ENCODE measurements at regions not wholly inside any gene's neighbourhood (a gene's known extent, or its start where the extent isn't known, plus 50 kb on each side); places are given as distances from the start of the nearest gene placed in this dataset.

DNA sequence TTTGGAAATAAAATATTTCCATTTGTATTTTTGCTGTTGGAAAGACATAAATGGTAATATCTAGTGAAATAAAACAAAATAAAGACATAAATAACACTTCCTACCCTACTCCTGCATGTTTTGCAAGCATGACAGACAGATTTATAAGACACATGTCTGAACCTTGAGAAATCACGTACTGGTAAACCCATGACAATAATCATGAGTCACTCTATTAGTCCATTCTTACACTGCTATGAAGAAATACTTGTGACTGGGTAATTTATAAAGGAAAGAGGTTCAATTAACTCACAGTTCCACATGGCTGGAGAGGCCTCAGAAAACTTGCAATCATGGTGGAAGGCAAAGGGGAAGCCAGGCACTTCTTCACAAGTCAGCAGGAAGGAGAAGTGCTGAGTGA lies 942.2 kb downstream of the REEP3 start:
- in situ Hi-C loops (cut with MboI; ENCODE audit: low sequenced_read_pairs) = no loop called here

DNA sequence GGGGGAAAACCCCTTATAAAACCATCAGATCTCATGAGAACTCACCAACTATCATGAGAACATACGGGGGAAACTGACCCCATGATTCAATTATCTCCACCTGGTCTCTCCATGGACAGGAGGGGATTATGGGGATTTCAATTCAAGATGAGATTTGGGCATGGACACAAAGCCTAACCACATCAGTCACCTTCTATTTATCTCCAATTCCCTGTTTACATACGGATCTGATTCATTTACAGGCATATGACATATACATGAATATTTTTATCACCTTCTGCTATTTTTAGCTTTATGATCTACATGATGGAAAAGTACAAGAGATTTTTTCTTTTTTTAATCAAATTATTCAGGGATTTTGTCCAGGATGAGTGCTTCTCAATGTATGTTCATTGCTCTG lies 944.5 kb downstream of the REEP3 start:
- in situ Hi-C loops (cut with MboI; ENCODE audit: low sequenced_read_pairs) = no loop called here

DNA sequence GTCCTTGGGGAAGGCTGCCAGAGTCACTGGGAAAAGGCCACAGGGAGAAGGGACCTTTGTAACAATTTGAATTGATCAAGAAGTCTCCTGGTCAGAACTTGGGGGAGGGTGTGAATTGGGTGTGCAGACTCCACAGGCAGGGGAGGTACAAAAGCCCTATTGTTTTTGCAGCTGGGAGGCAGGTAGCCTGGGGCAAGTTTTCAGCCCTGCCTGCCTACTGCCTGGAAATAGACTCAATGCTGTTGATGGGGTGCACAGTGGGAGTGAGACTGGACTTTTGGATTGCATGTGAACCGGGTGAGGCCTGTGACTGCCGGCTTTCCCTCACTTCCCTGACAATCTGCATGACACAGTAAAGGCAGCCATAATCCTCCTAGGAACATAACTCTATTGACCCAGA lies 947.0 kb downstream of the REEP3 start:
- in situ Hi-C loops (cut with MboI; ENCODE audit: low sequenced_read_pairs) = no loop called here

DNA sequence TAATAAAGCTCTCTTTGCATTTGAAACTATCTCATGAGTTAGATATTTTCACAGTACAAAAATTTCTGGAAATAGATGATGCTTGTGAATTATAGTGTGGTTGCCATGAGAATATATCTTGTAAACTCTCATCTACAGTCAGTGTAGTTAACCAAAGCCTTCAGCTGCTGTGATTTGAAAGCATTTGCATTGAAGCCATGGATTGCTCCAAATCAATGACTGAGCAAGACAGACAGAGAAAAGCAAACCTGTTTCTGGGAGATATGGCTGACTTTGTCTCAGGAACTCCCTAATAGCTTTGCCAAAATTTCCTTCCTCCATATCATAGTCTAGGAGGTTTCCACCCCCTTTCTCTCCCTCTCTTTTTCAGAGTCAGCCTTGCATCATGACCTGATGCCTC lies 955.3 kb downstream of the REEP3 start:
- in situ Hi-C loops (cut with MboI; ENCODE audit: low sequenced_read_pairs) = no loop called here

DNA sequence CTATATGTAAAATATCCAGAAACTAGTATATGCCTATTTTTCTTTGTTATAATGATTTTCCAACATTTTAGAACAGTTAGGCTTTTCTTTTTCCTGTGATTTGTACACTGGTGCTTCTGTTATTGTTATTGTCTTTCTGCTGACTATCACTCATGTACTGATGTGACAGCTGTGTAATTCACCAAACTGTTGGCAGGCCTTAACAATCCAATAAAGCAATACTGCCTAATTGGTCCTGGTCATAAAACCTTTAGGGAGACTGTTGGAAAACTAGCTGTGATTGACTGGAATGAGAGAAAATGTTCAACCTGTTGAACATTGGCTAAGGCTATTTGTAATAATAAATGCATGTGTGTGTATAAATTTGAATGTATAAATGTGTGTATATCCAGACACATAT lies 956.6 kb downstream of the REEP3 start:
- in situ Hi-C loops (cut with MboI; ENCODE audit: low sequenced_read_pairs) = no loop called here

DNA sequence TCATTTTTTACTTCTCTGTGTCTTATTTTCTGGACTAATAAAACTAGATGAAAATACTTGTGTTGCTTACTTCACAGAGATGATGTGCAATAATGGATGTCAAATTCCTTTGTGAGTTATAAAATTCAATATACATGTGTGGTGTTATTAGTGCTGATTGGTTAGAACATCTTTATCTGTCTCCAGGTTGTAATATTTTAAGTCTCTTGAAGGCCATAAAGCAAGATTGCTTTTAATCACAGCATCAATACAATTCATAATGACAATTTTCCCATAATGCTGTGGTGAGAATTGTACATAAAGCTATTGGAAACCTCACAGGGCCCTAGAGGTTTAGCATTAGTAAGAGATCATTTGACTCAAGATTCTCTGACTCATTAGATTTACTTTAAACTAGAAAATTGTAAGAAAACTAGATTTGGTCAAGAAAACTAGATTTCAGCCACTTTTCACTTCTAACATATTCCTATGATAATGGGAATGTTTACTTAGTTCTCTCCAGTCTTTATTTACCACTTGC lies 963.7 kb downstream of the REEP3 start:
- in situ Hi-C loops (cut with MboI; ENCODE audit: low sequenced_read_pairs) = no loop called here

DNA sequence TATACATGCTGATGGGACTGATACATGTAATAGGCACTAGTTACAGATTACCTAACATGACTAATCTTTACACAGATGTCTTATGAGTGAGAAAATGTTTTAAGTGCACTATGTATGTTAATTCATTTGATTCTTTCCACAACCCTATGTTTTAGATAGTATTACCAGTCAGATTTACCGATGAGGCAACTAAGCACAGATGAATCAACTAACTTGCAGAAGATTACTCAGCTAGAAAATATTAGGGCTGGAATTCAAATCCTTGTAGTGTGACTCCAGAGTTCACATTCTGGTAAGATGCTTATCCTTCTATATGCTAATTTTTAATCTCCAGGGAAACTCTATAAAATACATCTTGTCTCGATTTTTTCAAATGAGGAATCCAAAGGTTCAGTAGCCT lies 964.9 kb downstream of the REEP3 start:
- in situ Hi-C loops (cut with MboI; ENCODE audit: low sequenced_read_pairs) = no loop called here

DNA sequence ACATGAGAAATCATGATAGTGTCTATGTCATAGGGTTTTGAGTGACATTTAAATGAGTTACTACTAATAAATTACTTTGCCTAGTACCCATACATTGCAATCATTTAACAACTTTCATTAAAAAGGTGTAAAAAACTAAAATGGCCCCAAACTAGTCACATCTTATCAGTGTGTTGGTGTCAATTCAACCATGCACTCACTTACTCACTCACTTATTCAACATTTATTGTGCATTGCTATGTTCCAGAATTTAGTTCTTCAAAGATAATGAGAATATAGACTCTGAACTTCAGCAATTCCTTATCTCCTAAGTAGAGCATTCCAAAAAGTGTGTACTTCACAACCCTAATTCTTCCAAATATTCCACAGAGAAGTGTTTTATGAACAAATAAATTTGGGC lies 965.7 kb downstream of the REEP3 start:
- in situ Hi-C loops (cut with MboI; ENCODE audit: low sequenced_read_pairs) = no loop called here

DNA sequence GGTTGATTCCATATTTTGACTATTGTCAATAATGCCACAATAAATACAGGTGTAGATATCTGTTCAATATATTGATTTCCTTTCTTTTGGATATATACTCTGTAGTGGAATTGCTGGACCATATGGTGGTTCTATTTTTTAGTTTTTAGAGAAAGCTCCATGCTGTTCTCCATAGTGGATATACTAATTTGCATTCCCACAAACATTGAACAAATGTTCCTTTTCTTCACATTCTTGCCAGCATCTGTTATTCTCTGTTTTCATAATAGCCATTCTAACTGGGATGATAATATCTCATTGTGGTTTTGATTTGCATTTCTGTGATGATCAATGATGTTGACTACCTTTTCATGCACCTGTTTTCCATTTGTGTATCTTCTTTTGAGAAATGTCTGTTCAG lies 973.7 kb downstream of the REEP3 start:
- in situ Hi-C loops (cut with MboI; ENCODE audit: low sequenced_read_pairs) = no loop called here

DNA sequence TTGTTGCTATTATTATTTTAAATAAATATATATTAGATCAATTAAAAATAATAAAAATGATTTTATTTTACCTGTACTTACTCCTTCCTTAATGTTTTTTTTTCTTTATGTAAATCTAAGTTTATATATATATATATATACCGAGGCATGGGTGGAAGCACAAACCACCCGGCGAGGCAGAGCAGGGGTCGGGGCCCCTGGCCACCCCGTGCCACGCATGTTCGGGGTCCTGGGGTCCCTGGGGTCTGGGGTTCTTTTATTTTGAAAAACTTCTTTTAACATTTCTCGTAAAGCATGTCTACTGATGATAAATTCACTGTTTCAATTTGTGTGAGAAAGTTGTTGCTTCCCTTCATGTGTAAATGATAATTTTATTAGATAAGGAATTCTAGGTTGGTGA lies 976.1 kb downstream of the REEP3 start:
- in situ Hi-C loops (cut with MboI; ENCODE audit: low sequenced_read_pairs) = no loop called here

DNA sequence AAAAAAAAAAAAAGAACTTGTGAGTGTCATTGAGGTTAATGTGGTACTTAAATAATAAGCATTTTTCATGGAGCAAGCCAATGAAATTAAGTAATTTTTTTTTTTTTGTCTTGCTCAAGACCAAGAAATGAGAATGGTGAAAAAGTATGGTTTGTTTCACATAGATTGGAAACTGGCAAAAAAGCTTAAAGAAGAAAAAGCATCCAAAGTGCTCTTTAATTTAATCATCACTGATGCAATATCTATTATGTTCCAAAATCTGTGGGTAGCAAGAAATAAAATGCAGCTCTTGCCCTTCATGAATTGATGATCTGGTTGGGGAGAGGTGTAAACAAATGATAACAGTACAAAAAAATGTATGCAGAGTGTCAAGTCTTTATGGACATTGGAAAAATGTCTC lies 980.6 kb downstream of the REEP3 start:
- in situ Hi-C loops (cut with MboI; ENCODE audit: low sequenced_read_pairs) = no loop called here

DNA sequence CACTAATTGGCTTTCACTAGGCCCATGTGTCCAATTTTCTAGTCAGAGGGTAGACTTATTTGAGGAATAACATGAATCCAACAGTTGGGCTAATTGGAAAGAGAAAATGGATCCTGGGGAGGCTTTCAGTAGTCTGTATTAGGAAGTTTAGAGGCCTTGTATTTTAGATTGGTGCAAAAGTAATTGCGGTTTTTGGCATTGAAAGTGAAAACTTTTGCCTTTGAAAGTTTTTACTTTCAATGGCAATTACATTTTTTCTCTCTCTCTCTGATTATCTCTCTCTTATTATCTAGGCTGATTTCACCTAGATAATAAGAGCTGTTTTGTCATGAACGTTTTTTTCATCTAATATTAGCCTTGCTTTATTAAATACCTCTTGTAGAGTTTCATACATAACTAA lies 981.7 kb downstream of the REEP3 start:
- in situ Hi-C loops (cut with MboI; ENCODE audit: low sequenced_read_pairs) = no loop called here

DNA sequence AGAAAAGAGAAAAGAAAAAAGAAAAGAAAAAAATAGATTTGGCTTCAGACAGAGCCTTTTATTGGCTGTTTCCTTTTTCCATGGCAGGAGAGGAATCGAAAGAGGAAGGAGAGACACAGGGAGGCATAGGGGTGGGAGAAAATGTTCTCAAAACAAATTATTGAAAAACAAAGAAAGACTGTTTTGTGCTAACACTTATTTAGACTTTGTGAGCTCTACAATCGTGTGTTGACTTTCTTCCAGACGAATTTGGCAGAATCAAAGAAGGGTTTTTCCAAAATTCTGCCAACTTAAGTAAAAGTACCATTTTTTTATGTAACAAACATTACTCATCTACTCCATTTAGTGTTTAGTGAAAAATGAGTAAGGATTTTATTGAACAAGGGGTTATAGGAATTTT lies 982.2 kb downstream of the REEP3 start:
- in situ Hi-C loops (cut with MboI; ENCODE audit: low sequenced_read_pairs) = no loop called here

DNA sequence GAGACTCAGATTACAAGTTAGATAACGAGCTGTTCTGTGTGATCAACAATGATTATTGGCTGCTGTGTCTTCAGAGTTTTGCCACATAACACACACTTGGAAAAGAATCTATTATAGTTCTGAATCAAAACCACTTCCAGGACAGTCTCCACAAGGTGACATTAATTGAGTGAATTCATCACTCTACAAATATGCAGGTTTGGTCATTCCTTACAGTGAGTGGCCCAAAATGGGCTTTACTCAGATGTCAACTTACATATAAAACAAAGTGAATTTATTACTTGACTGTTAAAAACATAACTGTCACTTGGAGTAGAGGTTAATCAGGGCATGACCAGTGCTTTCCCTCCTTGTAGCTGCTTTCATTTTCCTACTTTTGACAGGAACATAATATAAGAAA lies 984.3 kb downstream of the REEP3 start:
- in situ Hi-C loops (cut with MboI; ENCODE audit: low sequenced_read_pairs) = no loop called here

DNA sequence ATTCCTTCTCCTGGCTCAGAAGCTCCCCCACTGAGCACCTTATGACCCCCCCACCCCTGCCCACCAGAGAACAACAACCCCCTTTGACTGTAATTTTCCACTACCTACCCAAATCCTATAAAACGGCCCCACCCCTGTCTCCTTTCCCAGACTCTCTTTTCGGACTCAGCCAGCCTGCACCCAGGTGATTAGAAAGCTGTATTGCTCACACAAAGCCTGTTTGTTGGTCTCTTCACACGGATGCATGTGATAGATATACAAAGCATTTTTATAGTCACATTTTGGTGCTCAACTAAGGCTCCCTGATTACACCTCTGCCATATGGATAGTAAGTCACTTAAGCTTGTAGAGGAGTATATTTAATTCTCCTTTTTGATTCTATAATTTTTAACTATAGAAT lies 985.8 kb downstream of the REEP3 start:
- in situ Hi-C loops (cut with MboI; ENCODE audit: low sequenced_read_pairs) = no loop called here

DNA sequence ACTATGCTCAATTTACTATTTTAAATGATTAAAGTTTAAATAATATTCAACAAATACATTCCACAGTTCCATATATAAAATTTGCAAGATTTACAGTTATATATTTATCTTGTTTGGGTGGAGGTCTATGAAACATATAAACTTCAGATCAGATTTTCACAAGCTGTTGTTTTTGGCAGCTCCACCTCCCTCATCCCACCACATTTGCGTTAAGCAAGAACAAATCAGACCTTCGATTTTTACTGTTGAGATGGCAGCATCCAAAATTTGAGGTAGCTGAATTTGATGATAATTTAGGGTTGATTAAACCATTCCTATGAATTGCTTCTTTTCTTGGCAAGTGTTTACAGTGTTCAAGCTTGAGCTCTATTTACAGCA lies 986.4 kb downstream of the REEP3 start:
- in situ Hi-C loops (cut with MboI; ENCODE audit: low sequenced_read_pairs) = no loop called here

DNA sequence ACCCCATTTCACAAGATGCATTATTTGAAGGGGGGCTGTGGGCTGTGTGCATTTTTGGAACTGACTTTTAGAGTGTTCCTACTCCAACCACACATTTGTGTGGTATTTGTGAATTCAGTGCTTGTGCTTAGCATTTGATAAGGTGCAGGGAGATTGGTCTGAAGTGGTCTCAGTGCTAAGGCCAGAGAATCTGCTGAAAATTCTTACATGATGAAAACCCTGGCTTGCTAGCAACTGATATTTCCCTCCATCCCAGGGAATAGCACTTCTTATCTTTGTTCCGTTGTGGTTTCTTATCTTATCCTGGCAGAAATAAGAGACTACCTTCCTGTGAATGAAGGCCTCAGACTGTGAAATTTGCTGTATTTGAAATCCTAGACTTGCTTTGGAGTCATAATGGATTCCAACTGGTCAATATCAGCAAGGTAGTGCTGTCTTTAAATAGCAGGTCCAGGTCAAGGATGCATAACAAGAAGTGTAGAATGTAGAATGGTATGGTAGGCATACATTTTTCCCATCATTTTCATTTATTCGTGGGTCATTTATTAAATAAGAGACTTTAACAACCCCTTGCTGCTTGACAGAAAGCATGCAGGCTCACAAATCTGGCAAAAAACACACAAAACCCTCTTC lies 986.9 kb downstream of the REEP3 start:
- in situ Hi-C loops (cut with MboI; ENCODE audit: low sequenced_read_pairs) = no loop called here

DNA sequence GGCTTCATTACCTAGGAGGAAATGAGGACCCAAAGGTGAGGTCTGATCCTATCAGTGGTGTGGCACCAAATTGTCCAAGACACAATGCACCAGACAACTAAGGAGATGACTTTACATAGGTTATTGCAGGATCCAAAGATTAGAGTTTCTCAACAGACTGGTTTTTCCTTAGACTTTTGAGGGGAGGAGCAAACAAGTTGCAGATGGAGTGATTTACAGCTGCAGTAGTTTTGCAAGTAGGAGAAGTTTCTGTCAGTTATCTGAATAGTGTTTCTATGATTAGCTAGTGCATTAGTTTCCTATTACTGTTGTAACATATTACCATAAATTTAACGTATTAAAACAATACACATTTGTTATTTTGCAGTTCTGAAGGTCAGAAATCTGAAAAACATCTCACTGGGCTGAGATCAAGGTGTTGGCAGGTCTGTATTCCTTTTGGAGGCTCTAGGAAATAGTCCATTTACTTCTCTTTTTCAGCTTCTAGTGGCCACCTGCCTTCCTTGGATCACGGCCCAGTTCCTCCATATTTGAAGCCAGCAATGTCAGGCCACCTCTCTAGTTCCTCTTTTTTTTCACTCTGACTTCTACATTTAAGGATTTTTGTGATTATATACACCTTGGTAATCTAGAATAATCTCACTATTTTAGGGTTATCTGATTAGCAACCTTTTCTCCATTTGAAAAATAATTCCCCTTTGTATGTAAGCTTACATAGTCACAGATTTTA lies 994.9 kb downstream of the REEP3 start:
- in situ Hi-C loops (cut with MboI; ENCODE audit: low sequenced_read_pairs) = no loop called here

DNA sequence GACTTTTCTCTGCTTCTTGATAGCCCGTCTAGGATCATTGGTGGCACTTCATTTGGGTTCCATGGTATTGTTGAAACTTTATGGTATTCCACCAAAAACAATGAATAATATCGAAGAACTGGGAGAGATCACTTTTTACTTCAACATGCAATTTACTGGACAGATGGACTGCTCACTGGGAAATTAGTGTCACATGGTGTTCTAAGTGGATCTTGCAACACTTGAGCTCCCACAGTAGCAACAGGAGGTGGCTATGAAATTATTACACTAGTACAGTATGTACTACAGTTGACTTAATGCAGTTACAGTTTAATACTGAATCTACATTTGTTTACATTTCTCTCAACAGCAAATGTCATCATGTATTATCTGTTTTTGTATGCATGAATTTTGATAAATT lies 997.3 kb downstream of the REEP3 start:
- in situ Hi-C loops (cut with MboI; ENCODE audit: low sequenced_read_pairs) = no loop called here

DNA sequence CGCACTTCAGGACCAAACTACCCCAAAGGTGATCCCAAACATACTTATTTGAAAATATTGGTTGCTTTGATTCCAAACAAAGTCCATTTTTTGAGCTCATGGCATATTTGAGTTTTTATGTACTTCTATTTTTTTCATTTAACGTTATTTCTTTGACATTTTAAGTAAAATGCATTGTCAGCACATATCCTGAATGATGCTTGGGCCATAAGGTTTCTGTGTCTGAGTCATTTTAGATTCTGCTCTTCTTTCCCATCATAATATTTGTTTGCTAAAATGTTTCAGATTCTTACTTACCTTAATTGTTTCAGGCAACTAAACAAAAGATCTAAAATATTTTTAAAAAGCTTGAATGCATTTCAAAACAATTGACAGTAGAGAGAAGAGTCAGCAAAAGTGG lies 998.2 kb downstream of the REEP3 start:
- in situ Hi-C loops (cut with MboI; ENCODE audit: low sequenced_read_pairs) = no loop called here

DNA sequence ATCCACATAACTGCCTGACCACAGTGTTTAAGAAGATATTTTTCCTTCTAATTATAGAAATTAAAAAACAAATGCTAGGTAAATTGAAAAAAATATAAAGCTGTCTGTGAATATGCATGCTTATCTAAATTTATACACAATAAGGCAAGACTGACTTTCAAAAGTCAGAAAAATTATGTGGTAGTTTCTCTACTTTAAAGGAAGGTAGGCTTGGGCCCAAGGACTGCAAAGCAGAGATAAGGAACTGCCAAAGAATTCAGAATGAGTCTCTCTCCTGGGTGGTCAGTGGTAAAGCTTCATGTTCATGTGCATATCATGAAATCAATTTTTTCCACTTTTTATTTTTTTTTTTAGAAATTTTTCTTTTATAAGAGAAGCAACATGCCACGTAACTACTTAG lies 998.6 kb downstream of the REEP3 start:
- in situ Hi-C loops (cut with MboI; ENCODE audit: low sequenced_read_pairs) = no loop called here

DNA sequence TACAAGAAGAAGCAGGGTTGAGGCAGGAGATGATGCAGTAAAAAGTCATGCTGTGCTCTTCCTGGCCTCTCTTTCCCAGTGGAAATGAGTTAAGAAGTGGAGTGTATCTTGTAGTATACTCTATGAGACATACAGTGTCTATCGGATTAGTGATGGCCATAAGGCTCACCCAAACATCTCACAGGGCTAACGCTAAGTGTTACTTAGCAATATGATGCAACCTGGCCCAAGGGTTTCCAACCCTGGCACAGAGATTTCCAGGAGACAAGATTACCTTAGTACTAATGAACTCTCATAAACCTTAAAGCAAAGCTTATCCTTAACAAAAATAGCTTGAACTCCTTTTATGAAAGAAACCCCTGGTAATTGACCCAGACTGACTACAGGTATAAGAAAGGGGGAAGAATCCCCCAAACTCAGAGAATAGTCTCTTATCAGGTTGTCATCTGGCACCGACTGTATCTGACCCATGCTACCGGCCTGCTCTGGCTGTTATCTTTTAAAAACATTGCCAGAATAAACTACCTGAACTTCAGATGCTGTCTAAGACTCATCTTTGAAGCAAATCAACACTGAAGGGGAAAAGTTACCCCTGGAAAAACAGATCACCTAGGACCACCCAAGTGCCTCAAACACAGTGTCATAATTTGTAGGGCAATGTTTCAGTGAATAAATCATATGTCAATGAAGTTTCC lies 1002.0 kb downstream of the REEP3 start:
- in situ Hi-C loops (cut with MboI; ENCODE audit: low sequenced_read_pairs) = no loop called here

Measured in HL-60/S4 (cell line).